AG04450 (cell line): ENCODE measurements at regions not wholly inside any gene's neighbourhood (a gene's known extent, or its start where the extent isn't known, plus 50 kb on each side); places are given as distances from the start of the nearest gene placed in this dataset.

Experiments used
- CTCF ChIA-PET: fragments of 300-600, 350-600 bp; formaldehyde crosslinking; extraction: SDS; loops from one replicate; lab custom pipeline; 2022; ENCODE audit warnings: antibody characterized with exemption, inconsistent platforms; lab: Charles Lee
- POLR2A ChIA-PET: fragments of 350-600 bp; formaldehyde crosslinking; extraction: SDS; loops from one replicate; lab custom pipeline; 2021; ENCODE audit warnings: antibody characterized with exemption, inconsistent platforms; lab: Yijun Ruan, JAX
- DNase-seq: peaks from one replicate; pipeline ENCODE4 v3.0.0-alpha.2; 2011; ENCODE audit warnings: low read depth, low spot score
- H3K27ac ChIP-seq: one replicate; pipeline ENCODE4 v1.5.1; 2012; ENCODE audit warnings: low read depth, low read length, control low read depth
- H3K27me3 ChIP-seq: one replicate; pipeline ENCODE4 v1.6.0; 2012; ENCODE audit warnings: low read length; ENCODE audit not compliant: control insufficient read depth, insufficient read depth
- H3K4me3 ChIP-seq: 2 replicates; pipeline ENCODE4 v1.5.1; 2011; ENCODE audit warnings: mild to moderate bottlenecking, low read depth, low read length, control low read depth
- H3K9me3 ChIP-seq: 2 replicates; pipeline ENCODE4 v1.5.1; 2012; ENCODE audit warnings: low read length; ENCODE audit not compliant: control insufficient read depth, insufficient read depth
- CTCF ChIP-seq: IDR thresholded peaks from 2 replicates; pipeline ENCODE4 v1.5.1; 2011; ENCODE audit warnings: low read depth, low read length, control low read depth, inconsistent platforms

DNA sequence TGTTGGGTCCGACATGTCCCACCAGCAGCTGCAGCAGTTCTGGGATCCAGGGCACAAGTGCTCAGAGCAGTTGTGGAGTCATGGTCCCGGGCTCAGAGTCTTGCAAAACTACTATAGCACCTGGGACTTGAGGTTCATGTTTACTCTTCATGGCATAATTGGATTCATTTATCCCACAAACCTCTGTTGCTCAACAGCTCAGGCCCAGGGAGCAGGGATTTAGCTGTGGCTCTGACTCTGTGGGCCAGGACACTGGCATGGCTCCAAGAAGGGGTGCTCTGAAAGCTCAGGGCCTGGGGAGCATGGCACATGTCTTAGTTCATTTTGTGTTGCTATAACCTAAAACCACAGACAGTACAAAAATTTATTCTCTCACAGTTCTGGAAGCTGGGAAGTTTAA lies 626.7 kb upstream of the ADGRL2 start:
- peaks cover 13% of the 10 kb centered on the region for H3K9me3 ChIP-seq
- no peaks in the 10 kb centered on the region for H3K27me3 ChIP-seq
- TF ChIP-seq CTCF: no peak
- CTCF ChIA-PET: interaction anchor here (0.5 to 0.9 kb wide), 2 partner anchors 32 to 501 kb away, joined by 3 read pairs; no protein-coding TSS in a partner anchor
- no peak for DNase-seq
- POLR2A ChIA-PET: no interaction called here
- no peak overlapping the region for H3K4me3 ChIP-seq
- no peak overlapping the region for H3K27ac ChIP-seq

- Histone ChIP-seq H3K4me3 (no peak overlapping the region), H3K9me3 (peaks cover 13% of the 10 kb centered on the region; the same call in 1 of the 2 replicates), H3K27ac (no peak overlapping the region), H3K27me3 (no peaks in the 10 kb centered on the region)
- ChIA-PET CTCF (no interaction called here), POLR2A (no interaction called here)
- no peak for DNase-seq
- no peak for TF ChIP-seq CTCF
These were observed 628.3 kb upstream of the ADGRL2 start for GRCh38 chr1:81172483-81172882.

- no peak for DNase-seq
- POLR2A ChIA-PET: no interaction called here
- H3K9me3 ChIP-seq: peaks cover 13% of the 10 kb centered on the region; the same call in 1 of the 2 replicates
These were observed 630.0 kb upstream of the ADGRL2 start for GRCh38 chr1:81170721-81171120.

GRCh38 chr1:81165963-81166362 lies 634.8 kb upstream of the ADGRL2 start:
- H3K9me3 ChIP-seq: no peaks in the 10 kb centered on the region
- H3K4me3 ChIP-seq: no peak overlapping the region
- no peak for DNase-seq
- no peak for TF ChIP-seq CTCF
- ChIA-PET POLR2A (no interaction called here), CTCF (no interaction called here)
- H3K27me3 ChIP-seq: no peaks in the 10 kb centered on the region
- H3K27ac ChIP-seq: no peak overlapping the region

More at GRCh38 chr1:81170721-81171120, 630.0 kb upstream of the ADGRL2 start:
- H3K27ac ChIP-seq: no peak overlapping the region
- H3K4me3 ChIP-seq: no peak overlapping the region
- no peak for TF ChIP-seq CTCF
- CTCF ChIA-PET: no interaction called here
- no peaks in the 10 kb centered on the region for H3K27me3 ChIP-seq

DNA sequence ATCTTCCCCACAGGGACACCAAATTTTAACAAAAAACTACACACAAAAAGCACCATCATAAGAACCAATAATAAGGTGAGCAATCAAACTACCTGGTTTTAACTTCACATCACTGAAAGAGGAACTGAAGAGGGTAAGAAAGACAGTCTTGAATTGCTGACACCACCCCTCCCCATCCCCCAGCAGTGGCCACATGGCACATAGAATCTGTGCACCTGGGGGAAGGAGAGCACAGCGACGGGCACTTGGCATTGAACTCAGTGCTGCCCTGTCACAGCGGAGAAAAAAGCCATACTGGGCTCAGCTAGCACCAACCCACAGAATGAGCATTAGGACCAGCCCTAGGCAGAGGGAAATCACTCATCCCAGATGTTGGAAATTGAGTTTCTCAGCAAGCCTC lies 640.0 kb upstream of the ADGRL2 start:
- Histone ChIP-seq H3K4me3 (no peak overlapping the region), H3K27me3 (no peaks in the 10 kb centered on the region), H3K27ac (no peak overlapping the region), H3K9me3 (no peaks in the 10 kb centered on the region)
- no peak for DNase-seq
- CTCF ChIA-PET: no interaction called here
- no peak for TF ChIP-seq CTCF
- POLR2A ChIA-PET: no interaction called here
